HG02870 (cell line): ENCODE measurements at regions not wholly inside any gene's neighbourhood (a gene's known extent, or its start where the extent isn't known, plus 50 kb on each side); places are given as distances from the start of the nearest gene placed in this dataset.
"Not testable (repeated sequence)": the region's sequence is repeated elsewhere in the genome, so short reads cannot be mapped to it uniquely, and the experiment has no call there.

Source experiments
- ATAC-seq: cut with Tn5 transposase; IDR thresholded peaks from one replicate; pipeline ENCODE4 v1.9.1; 2021; ENCODE audit warnings: mild to moderate bottlenecking, moderate library complexity; ENCODE audit not compliant: unreplicated experiment

- peak; percentile 42 for ATAC-seq
Measured at GRCh38 chr6:163702736-163703135, 288.2 kb downstream of the QKI start.

DNA sequence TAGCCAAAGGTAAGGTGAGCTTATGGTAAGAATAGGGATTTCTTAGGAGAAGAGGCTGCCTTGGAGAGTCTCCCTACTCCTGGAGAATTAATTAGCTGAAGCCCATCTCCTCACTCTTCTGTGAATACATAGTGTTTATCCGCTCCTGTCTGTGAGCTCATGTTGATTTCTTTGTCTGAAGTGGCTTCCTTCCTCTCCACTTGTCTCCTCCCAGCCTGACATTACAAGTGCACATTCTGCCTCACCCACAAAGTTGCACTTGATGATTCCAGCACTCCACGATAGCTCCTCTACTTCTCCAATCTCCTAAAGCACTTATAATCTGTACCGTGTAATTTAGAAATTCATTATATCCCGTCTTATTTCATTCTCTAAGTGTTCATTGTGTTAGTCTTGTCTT is 287.2 kb downstream of the QKI start:
- ATAC-seq: no peak

- ATAC-seq: no peak
Measured at GRCh38 chr6:163698086-163698485, 283.6 kb downstream of the QKI start.

- not testable (repeated sequence) for ATAC-seq
Measured at GRCh38 chr6:163696311-163696710, 281.8 kb downstream of the QKI start.

GRCh38 chr6:163695414-163695864 is 280.9 kb downstream of the QKI start:
- peak; percentile 56 for ATAC-seq

GRCh38 chr6:163694988-163695398 is 280.5 kb downstream of the QKI start:
- no peak for ATAC-seq

DNA sequence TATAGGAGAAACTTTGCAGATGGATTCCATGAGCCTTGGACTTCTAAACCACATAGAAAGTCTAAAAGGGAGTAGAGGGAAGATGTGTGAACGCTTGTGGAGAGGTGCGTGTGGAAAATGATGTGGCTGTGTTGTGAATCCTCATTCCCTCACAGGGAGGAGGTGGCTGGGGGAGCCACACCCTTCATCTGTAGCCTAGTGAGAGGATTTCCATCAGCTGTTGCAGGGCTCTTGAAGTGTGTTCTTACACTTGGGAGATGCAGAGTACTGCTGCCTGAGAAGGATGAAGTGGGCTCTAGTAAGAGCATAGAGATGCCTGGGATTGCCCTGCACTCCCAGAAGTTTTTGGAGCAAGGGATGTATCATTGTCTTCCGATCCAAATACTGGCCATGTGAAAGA is 279.6 kb downstream of the QKI start:
- no peak for ATAC-seq

GRCh38 chr6:163691049-163691448 is 276.5 kb downstream of the QKI start:
- ATAC-seq: no peak

DNA sequence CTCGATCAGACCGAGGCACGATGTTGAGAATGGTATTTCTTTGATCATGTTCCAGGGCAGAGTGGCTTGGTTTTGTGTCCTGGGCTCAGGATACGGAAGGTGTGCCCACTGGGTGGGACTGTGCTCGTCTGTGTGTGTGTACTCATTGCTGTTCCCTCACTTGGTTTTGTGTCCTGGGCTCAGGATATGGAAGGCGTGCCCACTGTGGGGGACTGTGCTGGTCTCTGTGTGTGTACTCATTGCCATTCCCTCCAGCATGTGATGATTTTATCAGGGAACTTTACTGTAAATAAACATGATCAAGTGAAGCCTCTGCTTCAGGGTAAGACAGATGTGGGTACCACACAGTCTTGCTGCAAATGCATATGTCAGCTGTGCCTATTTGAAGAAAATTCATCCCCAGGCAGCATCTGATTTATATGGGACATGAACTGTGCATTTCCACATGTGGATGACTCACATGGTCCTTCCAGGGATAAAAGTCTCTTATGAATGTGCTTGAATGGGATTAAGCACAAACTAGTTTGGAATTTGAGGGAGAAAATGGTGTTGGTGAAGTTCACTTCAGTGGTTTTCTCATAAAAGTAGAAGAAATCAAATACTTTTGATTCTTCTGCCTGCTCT is 274.3 kb downstream of the QKI start:
- ATAC-seq: no peak

GRCh38 chr6:163687075-163687474 is 272.6 kb downstream of the QKI start:
- ATAC-seq: no peak

- no peak for ATAC-seq
Measured at GRCh38 chr6:163686301-163686700, 271.8 kb downstream of the QKI start.

DNA sequence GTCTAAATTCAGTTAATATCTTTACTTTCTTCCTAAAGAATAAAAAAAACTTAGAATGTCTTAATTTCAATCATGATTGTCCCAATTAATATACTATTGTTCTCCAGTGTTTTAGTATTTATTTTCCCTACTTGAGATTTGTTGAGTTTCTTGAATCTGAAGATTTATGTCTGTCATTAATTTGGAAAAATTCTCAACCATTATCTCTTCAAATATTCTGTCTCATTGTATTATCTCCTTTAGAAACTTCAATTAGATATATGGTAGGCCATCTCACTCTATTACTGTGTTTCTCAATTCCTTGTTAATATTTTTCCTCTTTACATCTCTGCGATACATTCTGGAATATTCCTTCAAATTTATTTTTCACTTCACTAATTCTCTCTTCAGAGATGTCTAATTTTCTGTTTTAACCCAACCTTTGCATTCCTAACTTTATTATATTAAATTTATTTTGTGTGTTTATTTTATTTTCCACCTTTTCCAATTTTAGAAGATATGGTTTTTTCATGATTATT is 268.6 kb downstream of the QKI start:
- no peak for ATAC-seq

- ATAC-seq: no peak
Measured at GRCh38 chr6:163679753-163680152, 265.2 kb downstream of the QKI start.

DNA sequence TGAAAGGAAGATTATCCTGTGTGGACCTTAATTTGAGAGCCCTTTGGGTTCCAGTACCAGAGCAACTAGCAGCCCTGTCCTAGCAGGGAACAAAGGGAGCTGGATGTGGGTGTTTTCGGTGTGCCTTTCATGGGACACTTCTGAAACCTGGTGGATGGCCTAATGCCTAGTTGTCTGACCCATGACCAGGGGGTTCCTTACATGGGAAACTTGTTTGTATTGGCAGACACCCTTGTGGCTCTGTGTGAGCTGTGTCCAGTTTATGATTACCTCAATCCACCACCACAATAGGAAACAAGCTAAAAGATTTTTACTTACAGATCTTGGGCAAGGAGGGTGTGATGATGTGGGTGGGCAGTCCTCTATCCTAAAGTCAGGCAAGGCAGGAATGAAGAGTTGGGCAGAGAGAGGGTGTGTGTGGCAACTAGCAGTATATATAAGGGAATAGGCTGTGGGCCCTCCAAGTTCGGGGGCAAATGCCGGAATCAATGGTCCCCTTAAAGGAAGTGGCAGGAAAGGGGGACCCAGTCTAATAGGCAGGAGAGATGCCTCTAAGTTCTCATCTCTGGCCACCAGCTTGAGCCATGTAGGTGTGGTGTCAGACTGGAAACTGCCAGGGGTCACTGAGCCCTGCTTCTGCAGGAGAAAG is 264.6 kb downstream of the QKI start:
- no peak for ATAC-seq

GRCh38 chr6:163675611-163676010 is 261.1 kb downstream of the QKI start:
- no peak for ATAC-seq

DNA sequence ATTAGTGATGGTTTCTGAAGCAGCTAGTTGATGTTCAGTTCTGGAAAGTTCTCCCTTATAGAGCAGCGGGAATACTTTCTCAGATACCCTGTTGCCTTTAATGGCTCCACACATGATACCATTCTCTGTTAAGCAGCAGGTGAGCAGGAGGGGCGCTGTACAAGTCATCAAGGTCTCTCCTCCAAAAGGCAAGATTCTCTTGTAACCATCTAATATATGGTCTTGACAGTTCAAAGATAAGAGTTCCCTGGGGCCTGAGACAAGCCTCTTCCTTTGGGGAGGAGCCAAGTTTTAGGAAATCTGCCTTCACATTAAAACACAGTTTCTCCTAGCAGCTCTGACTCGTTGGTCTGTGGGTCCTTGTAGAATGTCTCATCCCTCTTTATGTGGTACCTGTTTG is 258.2 kb downstream of the QKI start:
- ATAC-seq: no peak

- ATAC-seq: no peak
Measured at GRCh38 chr6:163671791-163672190, 257.3 kb downstream of the QKI start.

DNA sequence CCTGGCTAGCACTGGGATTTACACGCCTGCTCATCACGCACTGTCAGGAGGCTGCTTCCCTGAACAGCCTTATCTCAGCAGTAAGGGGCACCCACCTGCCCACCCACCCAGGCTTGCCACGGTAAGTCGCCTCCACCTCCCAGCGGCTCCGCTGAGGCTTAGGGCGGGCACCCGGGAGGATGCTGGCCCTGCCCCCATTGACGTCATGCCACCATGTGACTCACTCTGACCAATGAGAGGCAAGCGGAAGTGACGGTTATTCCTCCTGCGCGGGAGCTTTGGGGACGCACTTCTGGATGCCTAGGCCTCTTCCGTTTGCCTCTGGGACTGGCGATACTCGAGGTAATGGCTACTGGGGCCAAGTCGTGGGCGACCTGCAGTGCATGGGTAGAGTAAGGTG is 256.8 kb downstream of the QKI start:
- ATAC-seq: no peak

- no peak for ATAC-seq
Measured at GRCh38 chr6:163670336-163670735, 255.8 kb downstream of the QKI start.

DNA sequence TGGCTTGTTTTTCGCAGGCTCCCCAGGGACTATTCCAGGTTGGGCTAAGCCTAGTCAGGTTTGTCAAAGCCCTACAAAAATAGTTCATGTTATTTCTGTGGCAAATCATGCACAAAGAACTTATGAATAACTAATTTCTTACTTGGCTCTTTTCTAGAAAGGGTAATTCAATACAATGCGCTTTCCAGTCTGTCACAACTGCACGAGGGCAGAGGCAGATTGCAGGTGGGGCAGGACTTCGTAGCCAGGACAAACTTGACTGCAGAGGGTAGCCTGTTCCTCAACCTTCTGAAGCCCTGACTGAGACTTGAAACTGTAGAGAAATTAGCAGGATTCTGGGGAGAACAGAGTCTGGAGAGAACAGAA is 253.5 kb downstream of the QKI start:
- ATAC-seq: peak; percentile 46

DNA sequence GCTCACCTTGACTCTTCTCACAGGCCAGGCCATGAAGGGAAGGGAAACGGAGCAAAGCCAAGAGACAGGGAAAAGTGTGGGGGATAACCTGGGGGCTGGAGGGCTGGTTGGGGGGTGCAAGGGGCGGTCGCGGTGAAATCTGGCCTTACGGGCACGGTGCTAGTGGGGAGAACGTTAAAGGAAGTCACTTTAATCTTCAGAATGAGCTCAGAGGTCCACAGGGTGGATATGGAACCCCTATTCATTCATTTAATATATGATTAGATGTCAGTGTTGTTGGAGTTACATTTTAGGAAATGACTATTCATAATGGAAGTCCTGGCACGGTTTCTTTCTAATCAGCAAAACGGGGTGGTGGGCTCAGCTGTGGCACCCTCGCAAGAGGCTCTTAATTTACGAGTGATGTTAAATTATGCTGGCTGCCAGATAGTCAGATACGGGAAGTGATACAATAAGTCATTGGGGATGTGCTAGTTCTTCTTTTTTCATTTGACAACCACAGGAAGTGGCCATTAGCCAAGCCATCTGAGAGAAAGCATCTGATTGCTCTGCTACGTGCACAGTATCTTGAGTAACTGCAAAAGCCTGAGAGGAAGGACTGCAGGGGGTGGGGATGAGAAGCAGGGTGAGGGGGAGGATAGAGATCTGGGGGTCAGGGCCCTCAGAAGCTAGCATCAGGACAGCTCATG is 253.0 kb downstream of the QKI start:
- peak; percentile 98 for ATAC-seq

- no peak for ATAC-seq
Measured at GRCh38 chr6:163665464-163665863, 250.9 kb downstream of the QKI start.
